ENCODE measurements at regions not wholly inside any gene's neighbourhood (a gene's known extent, or its start where the extent isn't known, plus 50 kb on each side); places are given as distances from the start of the nearest gene placed in this dataset.

- no peaks in the 10 kb centered on the region for H3K27me3 ChIP-seq (ENCODE audit: insufficient read depth, low read length)
- H4K20me1 ChIP-seq (ENCODE audit: insufficient read depth) = no peaks in the 10 kb centered on the region
- H3K27ac ChIP-seq (ENCODE audit: low read depth, low read length) = no peak overlapping the region
- intact Hi-C loops (cut with micrococcal nuclease) = no loop called here
- no peak overlapping the region for H3K4me2 ChIP-seq (ENCODE audit: low read length)
- DNase-seq (ENCODE audit: low read depth, low spot score) (no peak), ATAC-seq (no peak)
- H2AFZ ChIP-seq (ENCODE audit: low read depth, low read length, poor library complexity, severe bottlenecking) = no peak overlapping the region
- no peaks in the 10 kb centered on the region for H3K9me2 ChIP-seq (ENCODE audit: insufficient read depth)
- CTCF ChIA-PET = no interaction called here
- BruUV-seq (replicated peaks) = no TSS peak
- RAD21 ChIA-PET (ENCODE audit: low non-redundant PET in 1 of 2, low total read pairs in 2 of 2, uncharacterized antibody in 2 of 2, unreplicated experiment in 2 of 2) = no interaction called here
- no peaks in the 10 kb centered on the region for H3K79me2 ChIP-seq (ENCODE audit: insufficient read depth, low read length)
- TF ChIP-seq POLR2AphosphoS5 (IDR thresholded peaks at IDR 0.05; ENCODE audit: low read depth, low read length) = no peak
- no peak for TF ChIP-seq ZBTB33 (IDR thresholded peaks at IDR 0.05; ENCODE audit: extremely low read depth, insufficient replicate concordance, low read length)
- TF ChIP-seq ELF1 (IDR thresholded peaks at IDR 0.05; ENCODE audit: borderline replicate concordance, low read depth) = no peak
- no peak for TF ChIP-seq RAD21 (IDR thresholded peaks at IDR 0.05; ENCODE audit: low read depth)
- TF ChIP-seq EZH2phosphoT487 (IDR thresholded peaks at IDR 0.05; ENCODE audit: borderline replicate concordance) = no peak
- TF ChIP-seq REST (IDR thresholded peaks at IDR 0.05; ENCODE audit: low read depth) = no peak
- TF ChIP-seq SRF (IDR thresholded peaks at IDR 0.05; ENCODE audit: low read depth) = no peak
- TF ChIP-seq CTCF (IDR thresholded peaks at IDR 0.05 in 2 of 3, conservative IDR thresholded peaks at IDR 0.05 in 1 of 3; ENCODE audit: borderline replicate concordance in 1 of 3, insufficient read depth in 1 of 3, low read depth in 2 of 3, low read length in 2 of 3) = no peak
- TF ChIP-seq EGR1 (IDR thresholded peaks at IDR 0.05; ENCODE audit: low read depth) = no peak
- no peak for TF ChIP-seq CEBPB (IDR thresholded peaks at IDR 0.05; ENCODE audit: low read depth)
- no peak for TF ChIP-seq JUND (IDR thresholded peaks at IDR 0.05)
- no peak for TF ChIP-seq FOSL1 (IDR thresholded peaks at IDR 0.05; ENCODE audit: low read depth)
- no peaks in the 10 kb centered on the region for H3K9me3 ChIP-seq (ENCODE audit: control insufficient read depth in 1 of 2, insufficient read depth in 1 of 2, low read depth in 1 of 2, low read length in 2 of 2)
- H3K4me3 ChIP-seq (replicated peaks in 1 of 2; ENCODE audit: low read depth in 1 of 2, low read length in 2 of 2) = no peak overlapping the region
- no peak overlapping the region for H3K9ac ChIP-seq (ENCODE audit: low read length)
- no peaks in the 10 kb centered on the region for H3K4me1 ChIP-seq (ENCODE audit: control insufficient read depth in 1 of 2, insufficient read depth in 2 of 2, low read length in 2 of 2)
- H3K36me3 ChIP-seq (ENCODE audit: control insufficient read depth in 1 of 2, insufficient read depth in 2 of 2, low read length in 2 of 2) = no peaks in the 10 kb centered on the region
- POLR2A ChIA-PET = no interaction called here
Observed at GRCh38 chrX:20668550-20668949, 401.8 kb upstream of the RPS6KA3 start.
